CD4-positive, alpha-beta T cell treated with Interleukin-10 for 1 hour (primary cell): ENCODE measurements at regions not wholly inside any gene's neighbourhood (a gene's known extent, or its start where the extent isn't known, plus 50 kb on each side); places are given as distances from the start of the nearest gene placed in this dataset.

ENCODE experiments used
- DNase-seq: peaks from one replicate; pipeline ENCODE4 v3.0.0-alpha.2; 2020

- no peak for DNase-seq
Measured at GRCh38 chr2:125526093-125526492, 1129.9 kb upstream of the GYPC start.

- DNase-seq: no peak
Measured at GRCh38 chr2:125535089-125535488, 1120.9 kb upstream of the GYPC start.

DNA sequence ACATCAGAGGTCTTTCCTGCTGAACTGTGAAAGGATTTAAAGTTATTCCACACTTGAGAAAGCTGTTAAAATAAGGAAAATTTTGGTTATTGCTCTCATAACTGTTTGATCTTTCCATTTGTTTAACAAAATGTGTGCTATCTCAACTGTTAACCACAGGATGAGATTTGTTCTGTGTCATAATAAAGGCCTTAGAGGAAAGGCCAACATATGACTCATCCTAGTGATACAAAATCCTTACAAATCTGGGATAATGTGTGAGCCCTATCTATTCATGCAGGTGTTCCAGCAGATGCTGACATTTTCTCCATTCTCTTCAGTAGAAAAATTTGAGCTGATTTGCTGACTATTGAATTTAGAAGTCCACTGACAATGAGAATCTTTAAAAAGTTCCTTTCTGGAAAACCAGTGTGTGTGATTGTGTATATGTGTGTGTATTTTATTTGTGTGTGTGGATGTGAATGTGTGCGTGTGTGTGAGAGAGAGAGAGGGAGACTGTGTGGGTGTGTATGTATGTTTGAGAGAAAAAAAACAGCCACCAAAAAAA lies 1111.9 kb upstream of the GYPC start:
- DNase-seq: no peak

DNA sequence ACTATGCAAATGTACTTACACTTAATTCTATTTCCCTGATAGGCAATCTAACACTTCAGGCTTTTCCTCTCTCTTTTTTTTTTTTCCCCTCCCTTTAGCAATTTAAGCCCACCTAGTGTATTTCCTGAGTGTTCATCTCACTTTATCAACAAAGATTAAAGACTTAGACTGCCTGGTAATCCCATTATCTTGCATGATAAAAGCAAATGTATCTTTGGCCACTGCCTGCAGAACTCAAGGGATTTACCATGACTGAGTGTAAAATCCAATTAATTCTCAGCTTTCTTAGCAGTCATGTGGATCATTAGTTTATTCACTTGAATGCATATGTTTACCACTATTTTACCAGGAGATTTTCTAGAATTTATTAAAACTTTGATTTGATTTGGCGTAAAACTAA lies 1102.2 kb upstream of the GYPC start:
- no peak for DNase-seq

DNA sequence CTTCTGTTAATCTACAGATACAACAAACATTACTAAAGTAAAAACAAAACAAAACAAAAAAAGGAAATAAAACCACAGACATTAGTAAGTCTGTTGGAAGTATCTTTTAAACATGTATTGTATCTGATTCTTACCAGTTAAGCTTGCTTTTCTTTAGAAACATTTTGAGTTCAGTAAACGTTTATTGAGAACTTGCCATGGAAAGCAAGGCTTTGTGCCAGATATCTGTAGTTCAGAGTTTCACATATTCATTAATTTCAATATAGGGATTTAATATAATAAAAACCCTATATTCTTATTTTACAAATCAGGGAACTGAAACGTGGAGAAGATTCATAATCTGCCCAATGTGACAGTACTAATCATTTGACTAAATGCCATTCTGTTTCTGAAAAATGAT lies 1101.0 kb upstream of the GYPC start:
- no peak for DNase-seq

GRCh38 chr2:125559186-125559585 lies 1096.8 kb upstream of the GYPC start:
- DNase-seq: no peak

- DNase-seq: no peak
Measured at GRCh38 chr2:125560855-125561254, 1095.1 kb upstream of the GYPC start.

DNA sequence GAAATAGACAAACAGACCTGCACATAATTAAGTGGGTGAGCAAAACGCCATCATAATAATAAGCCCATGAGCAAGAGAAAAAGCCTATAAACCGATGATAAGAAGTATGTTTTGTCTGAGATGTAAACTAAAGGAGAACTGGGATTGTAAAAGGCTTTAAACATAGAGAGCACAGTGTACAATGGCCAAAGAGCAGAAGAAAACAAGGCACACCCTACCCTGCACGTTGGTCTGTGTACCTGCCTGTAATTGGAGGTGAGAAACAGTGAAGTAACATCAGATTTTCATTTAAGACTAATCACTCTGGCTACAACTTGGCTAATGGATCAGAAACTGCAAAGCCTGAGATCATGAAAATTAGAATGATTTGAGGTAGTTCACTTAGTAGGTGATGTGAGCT lies 1094.7 kb upstream of the GYPC start:
- no peak for DNase-seq

DNA sequence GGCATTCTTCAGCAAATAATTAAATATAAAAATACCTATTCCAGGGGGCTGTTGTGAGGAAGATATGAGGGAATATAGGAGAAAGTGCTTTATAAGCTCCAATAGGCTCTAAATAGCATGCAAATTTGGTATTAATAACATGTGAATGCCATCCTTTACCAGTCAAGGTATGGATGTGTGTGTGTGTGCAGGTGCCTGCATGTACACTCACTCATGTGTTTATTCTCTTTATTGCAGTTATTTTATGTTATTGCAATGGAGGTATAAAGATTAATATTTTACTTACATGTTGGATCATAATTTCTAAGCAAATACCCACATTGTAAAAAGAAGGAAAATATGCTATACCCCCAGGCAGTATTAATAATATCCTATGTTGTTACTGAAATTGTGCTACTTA lies 1093.0 kb upstream of the GYPC start:
- DNase-seq: no peak

GRCh38 chr2:125564471-125564870 lies 1091.5 kb upstream of the GYPC start:
- DNase-seq: no peak

- DNase-seq: no peak
Measured at GRCh38 chr2:125566422-125566821, 1089.5 kb upstream of the GYPC start.

- no peak for DNase-seq
Measured at GRCh38 chr2:125567100-125567499, 1088.9 kb upstream of the GYPC start.

DNA sequence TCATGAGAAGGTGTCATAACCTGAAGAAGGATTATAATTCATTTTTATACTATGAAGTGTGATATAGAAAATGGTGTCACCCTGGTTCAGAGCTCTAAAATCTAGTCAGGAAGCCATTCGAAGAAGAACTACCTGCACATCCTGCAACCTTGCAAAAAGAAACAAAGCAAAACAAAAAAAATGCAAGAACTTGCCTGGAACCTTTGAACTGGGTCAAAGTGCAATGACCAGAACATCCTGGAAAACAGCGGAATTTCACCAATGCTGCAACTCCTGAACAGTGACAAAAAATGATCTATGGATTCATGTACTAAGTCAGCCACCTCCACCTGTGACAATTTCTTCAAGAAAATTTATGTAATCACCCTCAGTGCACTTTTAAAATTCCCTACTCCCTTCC lies 1083.3 kb upstream of the GYPC start:
- no peak for DNase-seq

DNA sequence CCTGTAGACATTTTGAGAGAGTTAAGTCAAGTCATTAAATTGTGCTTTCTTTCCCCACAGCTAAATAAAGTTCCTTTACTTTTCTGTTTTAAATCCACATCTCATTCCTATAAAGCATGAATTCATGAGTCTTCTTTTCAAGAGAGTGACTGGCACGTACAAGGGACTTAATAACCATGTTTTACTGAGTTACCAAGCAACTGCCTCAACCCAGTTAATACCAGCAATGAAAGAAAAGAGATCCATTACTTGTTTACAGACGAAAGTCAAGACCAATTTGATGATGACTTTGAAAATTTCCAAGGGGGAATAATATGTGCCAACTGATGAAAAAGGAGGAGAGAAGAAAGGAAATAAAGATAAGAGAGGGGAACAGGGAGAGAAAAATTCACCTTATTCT lies 1082.5 kb upstream of the GYPC start:
- no peak for DNase-seq

DNA sequence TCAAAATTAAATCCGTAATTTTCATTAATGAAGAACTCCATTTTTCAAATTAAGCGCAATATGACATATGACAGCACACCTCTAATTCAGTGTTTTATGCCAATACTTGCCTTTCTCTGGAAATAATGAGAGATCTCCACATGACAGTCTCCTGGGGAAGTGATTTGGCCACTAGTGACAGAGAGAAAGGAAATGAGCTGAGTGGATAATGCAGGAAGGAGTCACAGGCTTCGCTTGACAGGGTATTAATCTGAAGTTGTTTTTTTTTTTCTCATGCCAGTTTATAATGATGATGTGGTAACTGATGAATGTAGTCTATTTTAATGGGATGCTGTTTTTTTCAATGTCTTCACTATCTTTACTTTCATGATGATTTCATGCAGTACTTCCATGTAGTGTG lies 1079.4 kb upstream of the GYPC start:
- no peak for DNase-seq

- DNase-seq: no peak
Measured at GRCh38 chr2:125581557-125581956, 1074.4 kb upstream of the GYPC start.

DNA sequence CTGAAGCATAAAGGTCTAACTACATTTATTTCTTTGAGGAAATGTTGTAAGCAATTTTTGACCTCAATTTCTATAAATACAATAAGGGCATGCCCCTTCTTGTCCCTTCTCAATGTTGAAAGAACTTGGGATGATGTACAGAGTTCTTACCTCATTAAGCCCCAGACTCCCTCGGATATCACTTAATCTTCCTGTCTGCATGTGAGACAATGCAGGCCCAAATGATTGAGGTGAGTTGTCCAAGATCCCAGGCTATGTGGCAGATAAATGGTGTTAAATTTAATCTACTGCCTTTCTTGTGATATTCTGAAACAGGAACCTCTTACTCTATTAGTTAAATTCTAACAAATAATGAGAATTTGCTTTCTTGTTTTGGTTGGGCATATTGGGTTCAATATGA lies 1073.4 kb upstream of the GYPC start:
- DNase-seq: no peak

DNA sequence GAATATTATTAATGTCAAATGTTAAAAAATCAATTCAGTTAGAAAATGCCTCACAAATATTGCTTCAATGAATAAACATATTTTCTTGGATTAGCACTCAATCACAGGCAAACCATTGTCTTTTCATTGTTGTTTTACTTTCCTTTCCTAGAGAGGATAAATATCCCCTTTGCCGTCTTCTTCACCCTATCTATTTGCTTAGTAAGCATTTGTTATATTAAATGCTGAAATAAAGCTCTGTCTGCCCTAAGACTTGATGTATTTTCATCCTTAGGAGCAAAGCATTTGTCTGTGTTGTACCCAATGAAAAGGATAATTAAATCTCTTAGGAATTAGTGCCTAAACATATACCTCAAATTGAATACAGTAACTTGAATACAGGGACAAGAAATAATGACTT lies 1071.2 kb upstream of the GYPC start:
- DNase-seq: no peak

GRCh38 chr2:125588780-125589179 lies 1067.2 kb upstream of the GYPC start:
- DNase-seq: no peak

DNA sequence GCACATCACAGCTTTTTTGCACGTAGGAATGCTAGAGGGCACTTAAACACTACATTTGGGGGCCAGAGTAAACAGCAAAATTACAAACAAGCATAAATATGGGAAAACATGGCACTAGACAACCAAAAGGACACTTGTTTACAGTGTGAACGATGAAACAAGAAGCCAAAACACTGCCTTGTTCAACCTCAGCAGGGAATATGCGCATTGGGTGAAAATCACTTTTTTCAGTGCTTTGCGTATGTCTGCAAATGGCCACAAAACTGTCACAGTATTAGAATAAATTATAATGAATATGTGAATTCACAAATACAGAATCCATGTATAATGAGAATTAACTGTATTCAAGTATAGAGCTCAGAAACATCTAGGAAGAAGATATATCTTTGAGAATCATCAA lies 1064.0 kb upstream of the GYPC start:
- DNase-seq: no peak

DNA sequence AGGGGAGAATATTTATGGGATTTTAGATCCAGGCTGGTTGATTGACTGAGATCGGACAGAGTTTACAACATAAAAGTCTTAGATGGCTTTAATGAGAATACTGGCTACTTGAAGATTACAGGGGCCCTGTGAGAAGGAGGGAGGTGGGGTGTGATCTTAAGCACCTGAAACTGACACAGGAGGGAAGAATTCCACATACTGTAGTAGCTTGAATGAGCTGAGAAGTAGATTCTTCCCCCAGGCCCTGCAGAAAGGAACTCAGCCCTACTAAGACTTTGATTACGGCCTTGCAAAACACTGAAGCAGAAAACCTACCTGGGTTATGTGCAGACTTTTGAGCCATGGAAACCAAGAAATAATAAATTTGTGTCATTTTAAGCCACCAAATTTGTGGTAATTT lies 1062.9 kb upstream of the GYPC start:
- no peak for DNase-seq

DNA sequence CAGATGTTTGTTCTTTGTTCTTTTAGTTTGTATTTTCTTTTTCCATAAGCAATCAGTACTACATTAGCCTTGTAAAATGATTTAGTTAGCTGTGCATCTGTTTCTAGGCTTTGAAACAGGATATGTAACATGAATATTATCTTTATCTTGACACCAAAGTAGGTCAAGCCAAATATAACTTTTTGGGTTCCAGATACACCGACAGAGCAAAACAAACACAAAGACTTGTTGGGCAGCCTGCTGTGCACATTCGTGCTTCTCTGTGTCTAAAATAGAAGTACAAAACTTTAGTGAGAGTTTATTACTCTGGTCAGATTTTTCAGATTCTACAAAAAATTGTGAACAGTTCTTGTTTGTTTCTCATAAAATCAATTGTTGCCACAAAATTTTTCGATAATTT lies 1059.3 kb upstream of the GYPC start:
- no peak for DNase-seq

- no peak for DNase-seq
Measured at GRCh38 chr2:125615438-125615837, 1040.5 kb upstream of the GYPC start.

GRCh38 chr2:125630377-125630776 lies 1025.6 kb upstream of the GYPC start:
- no peak for DNase-seq

- no peak for DNase-seq
Measured at GRCh38 chr2:125634662-125635061, 1021.3 kb upstream of the GYPC start.

DNA sequence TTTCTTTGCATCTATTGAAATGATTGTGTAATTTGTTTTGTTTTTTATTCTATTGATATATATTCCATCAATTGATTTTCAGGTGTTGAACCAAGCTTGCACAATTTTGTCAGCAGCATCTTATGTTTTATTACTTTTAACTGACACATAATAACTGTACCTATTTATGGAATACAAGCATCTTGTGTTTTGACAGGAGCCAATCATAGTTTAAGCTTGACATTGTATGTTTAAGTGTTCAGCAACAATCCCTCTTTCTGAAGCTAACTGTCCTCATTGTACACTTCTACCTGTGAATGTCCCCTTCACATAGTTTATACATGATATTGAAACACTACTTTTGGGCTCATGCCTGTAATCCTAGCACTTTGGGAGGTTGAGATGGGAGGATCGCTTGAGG lies 1017.6 kb upstream of the GYPC start:
- DNase-seq: no peak
